DND-41 (cell line): ENCODE measurements at regions not wholly inside any gene's neighbourhood (a gene's known extent, or its start where the extent isn't known, plus 50 kb on each side); places are given as distances from the start of the nearest gene placed in this dataset.

ENCODE experiments used
- CTCF ChIP-seq: IDR thresholded peaks from 2 replicates; pipeline ENCODE4 v1.5.1; 2012; ENCODE audit warnings: borderline replicate concordance, low read length, moderate library complexity, mild to moderate bottlenecking; ENCODE audit not compliant: poor library complexity, severe bottlenecking; ENCODE audit errors: extremely low read depth
- EZH2 ChIP-seq: IDR thresholded peaks from 3 replicates; pipeline ENCODE4 v1.6.1; 2012; ENCODE audit warnings: borderline replicate concordance, low read depth, mild to moderate bottlenecking, moderate library complexity, low read length, inconsistent platforms; ENCODE audit not compliant: severe bottlenecking

- no peak for TF ChIP-seq EZH2
- no peak for TF ChIP-seq CTCF
Observed at GRCh38 chr7:49438281-49438680, 335.2 kb upstream of the VWC2 start.
